Stimulated activated CD4-positive, alpha-beta T cell treated with anti-CD3 and anti-CD28 coated beads, Interleukin-12 subunit alpha, Interleukin-12 subunit beta, amount 100 ng/mL, for 24 hours (primary cell): ENCODE measurements at regions not wholly inside any gene's neighbourhood (a gene's known extent, or its start where the extent isn't known, plus 50 kb on each side); places are given as distances from the start of the nearest gene placed in this dataset.
A peak's percentile ranks its signal among the peaks of the same experiment; 100 is the strongest.
"Not testable (repeated sequence)": the region's sequence is repeated elsewhere in the genome, so short reads cannot be mapped to it uniquely, and the experiment has no call there.

Experiments used
- DNase-seq, 2 experiments: peaks; one replicate each; pipeline ENCODE4 v3.0.0-alpha.2; 2020; ENCODE audit warnings: low read depth in 2 of 2

GRCh38 chr6:14754751-14755513, 490.9 kb upstream of the JARID2 start:
- peak in 1 of 2 experiments; percentile 48 for DNase-seq

GRCh38 chr6:14756340-14756739, 489.5 kb upstream of the JARID2 start:
- DNase-seq, result no peak

- no peak for DNase-seq
These were observed 488.9 kb upstream of the JARID2 start for GRCh38 chr6:14757014-14757413.

- no peak for DNase-seq
These were observed 488.5 kb upstream of the JARID2 start for GRCh38 chr6:14757418-14757817.

- DNase-seq, result no peak
These were observed 487.3 kb upstream of the JARID2 start for GRCh38 chr6:14758421-14759081.

- DNase-seq, result no peak
These were observed 485.7 kb upstream of the JARID2 start for GRCh38 chr6:14759976-14760672.

- no peak for DNase-seq
These were observed 483.8 kb upstream of the JARID2 start for GRCh38 chr6:14762077-14762476.

GRCh38 chr6:14763139-14763538, 482.7 kb upstream of the JARID2 start:
- no peak for DNase-seq

GRCh38 chr6:14763616-14764015, 482.3 kb upstream of the JARID2 start:
- no peak for DNase-seq

- no peak for DNase-seq
These were observed 480.8 kb upstream of the JARID2 start for GRCh38 chr6:14765106-14765505.

GRCh38 chr6:14765721-14766390, 480.0 kb upstream of the JARID2 start:
- DNase-seq, result no peak

- no peak for DNase-seq
These were observed 479.4 kb upstream of the JARID2 start for GRCh38 chr6:14766391-14766994.

GRCh38 chr6:14767226-14767625, 478.6 kb upstream of the JARID2 start:
- DNase-seq, result no peak

GRCh38 chr6:14770040-14770439, 475.8 kb upstream of the JARID2 start:
- DNase-seq, result no peak

- no peak for DNase-seq
These were observed 475.3 kb upstream of the JARID2 start for GRCh38 chr6:14770572-14770971.

GRCh38 chr6:14771016-14771415, 474.9 kb upstream of the JARID2 start:
- no peak for DNase-seq

GRCh38 chr6:14772188-14772587, 473.7 kb upstream of the JARID2 start:
- DNase-seq, result no peak

- no peak for DNase-seq
These were observed 470.3 kb upstream of the JARID2 start for GRCh38 chr6:14775528-14775927.

- DNase-seq, result no peak
These were observed 469.6 kb upstream of the JARID2 start for GRCh38 chr6:14776307-14776706.

GRCh38 chr6:14781772-14782525, 463.9 kb upstream of the JARID2 start:
- DNase-seq, result no peak

- DNase-seq, result not testable (repeated sequence)
These were observed 462.9 kb upstream of the JARID2 start for GRCh38 chr6:14782921-14783464.
